ENCODE measurements at regions not wholly inside any gene's neighbourhood (a gene's known extent, or its start where the extent isn't known, plus 50 kb on each side); places are given as distances from the start of the nearest gene placed in this dataset.

GRCh38 chr3:95901948-95902347 lies 912.4 kb upstream of the EPHA6 start:
- no peak for TF ChIP-seq ZNF274 (IDR thresholded peaks at IDR 0.05; ENCODE audit: low read depth, low read length)
- no peak for TF ChIP-seq SUZ12 (IDR thresholded peaks at IDR 0.05; ENCODE audit: extremely low read depth, insufficient read depth, insufficient read length)
